ENCODE measurements at regions not wholly inside any gene's neighbourhood (a gene's known extent, or its start where the extent isn't known, plus 50 kb on each side); places are given as distances from the start of the nearest gene placed in this dataset.

DNA sequence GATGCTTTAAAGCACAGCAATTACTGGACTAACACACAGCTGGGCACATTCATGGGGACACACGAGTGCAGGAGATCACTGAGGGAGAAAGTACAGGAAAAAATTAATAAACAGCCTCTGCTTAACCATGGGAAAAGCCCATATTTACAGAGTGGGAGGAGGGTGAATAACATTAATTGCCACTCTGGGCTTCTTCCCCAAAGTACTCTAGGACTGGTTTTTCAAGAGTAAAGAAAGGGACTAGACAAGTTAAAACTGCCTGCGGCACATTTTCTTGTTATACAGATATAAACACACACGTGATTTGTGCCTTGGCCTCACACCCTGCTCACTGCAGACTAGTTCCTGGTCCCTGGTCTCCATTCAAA, 179.7 kb upstream of the TET2 start:
- TF ChIP-seq, protein P1, sequence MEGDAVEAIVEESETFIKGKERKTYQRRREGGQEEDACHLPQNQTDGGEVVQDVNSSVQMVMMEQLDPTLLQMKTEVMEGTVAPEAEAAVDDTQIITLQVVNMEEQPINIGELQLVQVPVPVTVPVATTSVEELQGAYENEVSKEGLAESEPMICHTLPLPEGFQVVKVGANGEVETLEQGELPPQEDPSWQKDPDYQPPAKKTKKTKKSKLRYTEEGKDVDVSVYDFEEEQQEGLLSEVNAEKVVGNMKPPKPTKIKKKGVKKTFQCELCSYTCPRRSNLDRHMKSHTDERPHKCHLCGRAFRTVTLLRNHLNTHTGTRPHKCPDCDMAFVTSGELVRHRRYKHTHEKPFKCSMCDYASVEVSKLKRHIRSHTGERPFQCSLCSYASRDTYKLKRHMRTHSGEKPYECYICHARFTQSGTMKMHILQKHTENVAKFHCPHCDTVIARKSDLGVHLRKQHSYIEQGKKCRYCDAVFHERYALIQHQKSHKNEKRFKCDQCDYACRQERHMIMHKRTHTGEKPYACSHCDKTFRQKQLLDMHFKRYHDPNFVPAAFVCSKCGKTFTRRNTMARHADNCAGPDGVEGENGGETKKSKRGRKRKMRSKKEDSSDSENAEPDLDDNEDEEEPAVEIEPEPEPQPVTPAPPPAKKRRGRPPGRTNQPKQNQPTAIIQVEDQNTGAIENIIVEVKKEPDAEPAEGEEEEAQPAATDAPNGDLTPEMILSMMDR (IDR thresholded peaks at IDR 0.05), result no peak
- TF ChIP-seq, protein P2, sequence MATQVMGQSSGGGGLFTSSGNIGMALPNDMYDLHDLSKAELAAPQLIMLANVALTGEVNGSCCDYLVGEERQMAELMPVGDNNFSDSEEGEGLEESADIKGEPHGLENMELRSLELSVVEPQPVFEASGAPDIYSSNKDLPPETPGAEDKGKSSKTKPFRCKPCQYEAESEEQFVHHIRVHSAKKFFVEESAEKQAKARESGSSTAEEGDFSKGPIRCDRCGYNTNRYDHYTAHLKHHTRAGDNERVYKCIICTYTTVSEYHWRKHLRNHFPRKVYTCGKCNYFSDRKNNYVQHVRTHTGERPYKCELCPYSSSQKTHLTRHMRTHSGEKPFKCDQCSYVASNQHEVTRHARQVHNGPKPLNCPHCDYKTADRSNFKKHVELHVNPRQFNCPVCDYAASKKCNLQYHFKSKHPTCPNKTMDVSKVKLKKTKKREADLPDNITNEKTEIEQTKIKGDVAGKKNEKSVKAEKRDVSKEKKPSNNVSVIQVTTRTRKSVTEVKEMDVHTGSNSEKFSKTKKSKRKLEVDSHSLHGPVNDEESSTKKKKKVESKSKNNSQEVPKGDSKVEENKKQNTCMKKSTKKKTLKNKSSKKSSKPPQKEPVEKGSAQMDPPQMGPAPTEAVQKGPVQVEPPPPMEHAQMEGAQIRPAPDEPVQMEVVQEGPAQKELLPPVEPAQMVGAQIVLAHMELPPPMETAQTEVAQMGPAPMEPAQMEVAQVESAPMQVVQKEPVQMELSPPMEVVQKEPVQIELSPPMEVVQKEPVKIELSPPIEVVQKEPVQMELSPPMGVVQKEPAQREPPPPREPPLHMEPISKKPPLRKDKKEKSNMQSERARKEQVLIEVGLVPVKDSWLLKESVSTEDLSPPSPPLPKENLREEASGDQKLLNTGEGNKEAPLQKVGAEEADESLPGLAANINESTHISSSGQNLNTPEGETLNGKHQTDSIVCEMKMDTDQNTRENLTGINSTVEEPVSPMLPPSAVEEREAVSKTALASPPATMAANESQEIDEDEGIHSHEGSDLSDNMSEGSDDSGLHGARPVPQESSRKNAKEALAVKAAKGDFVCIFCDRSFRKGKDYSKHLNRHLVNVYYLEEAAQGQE (IDR thresholded peaks at IDR 0.05), result no peak
- no peak for TF ChIP-seq POLR2A (IDR thresholded peaks at IDR 0.05; ENCODE audit: low read length)
- TF ChIP-seq, protein P3, sequence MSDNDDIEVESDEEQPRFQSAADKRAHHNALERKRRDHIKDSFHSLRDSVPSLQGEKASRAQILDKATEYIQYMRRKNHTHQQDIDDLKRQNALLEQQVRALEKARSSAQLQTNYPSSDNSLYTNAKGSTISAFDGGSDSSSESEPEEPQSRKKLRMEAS (IDR thresholded peaks at IDR 0.05), result no peak
- no peak for TF ChIP-seq ESRRA (IDR thresholded peaks at IDR 0.05; ENCODE audit: borderline replicate concordance, low read length)
- TF ChIP-seq, protein P4, sequence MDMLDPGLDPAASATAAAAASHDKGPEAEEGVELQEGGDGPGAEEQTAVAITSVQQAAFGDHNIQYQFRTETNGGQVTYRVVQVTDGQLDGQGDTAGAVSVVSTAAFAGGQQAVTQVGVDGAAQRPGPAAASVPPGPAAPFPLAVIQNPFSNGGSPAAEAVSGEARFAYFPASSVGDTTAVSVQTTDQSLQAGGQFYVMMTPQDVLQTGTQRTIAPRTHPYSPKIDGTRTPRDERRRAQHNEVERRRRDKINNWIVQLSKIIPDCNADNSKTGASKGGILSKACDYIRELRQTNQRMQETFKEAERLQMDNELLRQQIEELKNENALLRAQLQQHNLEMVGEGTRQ (IDR thresholded peaks at IDR 0.05), result no peak
- no peak for TF ChIP-seq RAD21 (conservative IDR thresholded peaks at IDR 0.05 in 1 of 2, IDR thresholded peaks at IDR 0.05 in 1 of 2)
- TF ChIP-seq CEBPB (IDR thresholded peaks at IDR 0.05), result no peak
- no peak for TF ChIP-seq EP300 (IDR thresholded peaks at IDR 0.05)
- no peak for TF ChIP-seq ZFP36 (IDR thresholded peaks at IDR 0.05; ENCODE audit: borderline replicate concordance, partially characterized antibody)
- TF ChIP-seq HOXA7 (CRISPR knock-in tag; IDR thresholded peaks at IDR 0.05), result no peak

All from A549 (cell line).